ENCODE measurements at regions not wholly inside any gene's neighbourhood (a gene's known extent, or its start where the extent isn't known, plus 50 kb on each side); places are given as distances from the start of the nearest gene placed in this dataset.

DNA sequence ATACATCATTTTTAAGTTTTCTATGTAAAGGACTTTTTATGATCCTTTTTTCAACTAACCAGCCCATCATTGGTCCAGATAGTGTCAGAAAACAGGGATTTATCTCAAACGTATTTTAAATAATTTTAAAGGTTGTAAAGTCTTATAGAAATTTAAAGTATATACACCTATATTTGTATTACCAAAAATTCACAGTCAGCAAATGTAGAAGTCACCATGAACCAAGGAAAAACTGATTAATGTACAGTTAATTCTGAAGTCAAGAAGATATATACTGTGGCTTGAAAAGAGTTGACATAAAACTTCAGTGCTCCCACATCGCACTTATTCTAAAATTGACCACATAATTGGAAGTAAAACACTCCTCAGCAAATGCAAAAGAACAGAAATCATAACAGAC, 52.4 kb upstream of the MAP2 start:
- Histone ChIP-seq H3K79me2 (ENCODE audit: insufficient read depth) (no peaks in the 10 kb centered on the region), H3K36me3 (replicated peaks in 1 of 2; ENCODE audit: control insufficient read depth in 1 of 2, insufficient read depth in 2 of 2, low read length in 1 of 2) (no peaks in the 10 kb centered on the region), H3K4me1 (ENCODE audit: control insufficient read depth in 1 of 2, insufficient read depth in 2 of 2, low read depth in 1 of 2, low read length in 1 of 2) (peaks cover 2 to 17% of the 10 kb centered on the region in 2 experiments; a peak in 3 of 4 replicates), H3K9ac (no peak overlapping the region), H3K27me3 (ENCODE audit: insufficient read depth) (no peaks in the 10 kb centered on the region), H3K9me3 (no peaks in the 10 kb centered on the region), H3K4me3 (ENCODE audit: low read depth in 2 of 2, low read length in 1 of 2) (no peak overlapping the region), H3F3A (replicated peaks; ENCODE audit: insufficient read depth) (peaks cover 28% of the 10 kb centered on the region), H3K27ac (ENCODE audit: low read depth in 2 of 2, low read length in 1 of 2) (no peak overlapping the region), H3K9me2 (no peaks in the 10 kb centered on the region), H3K4me2 (no peak overlapping the region), H2AFZ (ENCODE audit: low read depth) (no peak overlapping the region), H4K20me1 (ENCODE audit: insufficient read depth) (no peaks in the 10 kb centered on the region)
- TF ChIP-seq, protein P1, sequence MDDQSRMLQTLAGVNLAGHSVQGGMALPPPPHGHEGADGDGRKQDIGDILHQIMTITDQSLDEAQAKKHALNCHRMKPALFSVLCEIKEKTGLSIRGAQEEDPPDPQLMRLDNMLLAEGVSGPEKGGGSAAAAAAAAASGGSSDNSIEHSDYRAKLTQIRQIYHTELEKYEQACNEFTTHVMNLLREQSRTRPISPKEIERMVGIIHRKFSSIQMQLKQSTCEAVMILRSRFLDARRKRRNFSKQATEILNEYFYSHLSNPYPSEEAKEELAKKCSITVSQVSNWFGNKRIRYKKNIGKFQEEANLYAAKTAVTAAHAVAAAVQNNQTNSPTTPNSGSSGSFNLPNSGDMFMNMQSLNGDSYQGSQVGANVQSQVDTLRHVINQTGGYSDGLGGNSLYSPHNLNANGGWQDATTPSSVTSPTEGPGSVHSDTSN (IDR thresholded peaks at IDR 0.05) = no peak
- TF ChIP-seq MXI1 (IDR thresholded peaks at IDR 0.05; ENCODE audit: low read depth, low read length) = no peak
- no peak for TF ChIP-seq ELF1 (IDR thresholded peaks at IDR 0.05)
- no peak for TF ChIP-seq EP300 (IDR thresholded peaks at IDR 0.05; ENCODE audit: borderline replicate concordance in 1 of 2, low read depth in 1 of 2, low read length in 1 of 2)
- TF ChIP-seq FOXJ3 (CRISPR knock-in tag; IDR thresholded peaks at IDR 0.05) = no peak
- TF ChIP-seq, protein P2, sequence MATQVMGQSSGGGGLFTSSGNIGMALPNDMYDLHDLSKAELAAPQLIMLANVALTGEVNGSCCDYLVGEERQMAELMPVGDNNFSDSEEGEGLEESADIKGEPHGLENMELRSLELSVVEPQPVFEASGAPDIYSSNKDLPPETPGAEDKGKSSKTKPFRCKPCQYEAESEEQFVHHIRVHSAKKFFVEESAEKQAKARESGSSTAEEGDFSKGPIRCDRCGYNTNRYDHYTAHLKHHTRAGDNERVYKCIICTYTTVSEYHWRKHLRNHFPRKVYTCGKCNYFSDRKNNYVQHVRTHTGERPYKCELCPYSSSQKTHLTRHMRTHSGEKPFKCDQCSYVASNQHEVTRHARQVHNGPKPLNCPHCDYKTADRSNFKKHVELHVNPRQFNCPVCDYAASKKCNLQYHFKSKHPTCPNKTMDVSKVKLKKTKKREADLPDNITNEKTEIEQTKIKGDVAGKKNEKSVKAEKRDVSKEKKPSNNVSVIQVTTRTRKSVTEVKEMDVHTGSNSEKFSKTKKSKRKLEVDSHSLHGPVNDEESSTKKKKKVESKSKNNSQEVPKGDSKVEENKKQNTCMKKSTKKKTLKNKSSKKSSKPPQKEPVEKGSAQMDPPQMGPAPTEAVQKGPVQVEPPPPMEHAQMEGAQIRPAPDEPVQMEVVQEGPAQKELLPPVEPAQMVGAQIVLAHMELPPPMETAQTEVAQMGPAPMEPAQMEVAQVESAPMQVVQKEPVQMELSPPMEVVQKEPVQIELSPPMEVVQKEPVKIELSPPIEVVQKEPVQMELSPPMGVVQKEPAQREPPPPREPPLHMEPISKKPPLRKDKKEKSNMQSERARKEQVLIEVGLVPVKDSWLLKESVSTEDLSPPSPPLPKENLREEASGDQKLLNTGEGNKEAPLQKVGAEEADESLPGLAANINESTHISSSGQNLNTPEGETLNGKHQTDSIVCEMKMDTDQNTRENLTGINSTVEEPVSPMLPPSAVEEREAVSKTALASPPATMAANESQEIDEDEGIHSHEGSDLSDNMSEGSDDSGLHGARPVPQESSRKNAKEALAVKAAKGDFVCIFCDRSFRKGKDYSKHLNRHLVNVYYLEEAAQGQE (IDR thresholded peaks at IDR 0.05; ENCODE audit: low read depth, low read length) = no peak
- TF ChIP-seq GATA2 (CRISPR knock-in tag; IDR thresholded peaks at IDR 0.05) = no peak
- no peak for TF ChIP-seq FOXM1 (IDR thresholded peaks at IDR 0.05; ENCODE audit: low read depth)
- TF ChIP-seq POLR2AphosphoS5 (IDR thresholded peaks at IDR 0.05; ENCODE audit: low read depth, low read length) = no peak
- TF ChIP-seq SIN3A (IDR thresholded peaks at IDR 0.05; ENCODE audit: borderline replicate concordance, low read depth, low read length) = no peak
- TF ChIP-seq NRF1 (IDR thresholded peaks at IDR 0.05; ENCODE audit: low read depth, low read length) = no peak
- no peak for TF ChIP-seq YY1 (IDR thresholded peaks at IDR 0.05; ENCODE audit: low read depth)
- TF ChIP-seq TEAD4 (IDR thresholded peaks at IDR 0.05; ENCODE audit: borderline replicate concordance, insufficient read depth) = no peak
- no peak for TF ChIP-seq NFIC (IDR thresholded peaks at IDR 0.05; ENCODE audit: borderline replicate concordance)
- TF ChIP-seq, protein P3, sequence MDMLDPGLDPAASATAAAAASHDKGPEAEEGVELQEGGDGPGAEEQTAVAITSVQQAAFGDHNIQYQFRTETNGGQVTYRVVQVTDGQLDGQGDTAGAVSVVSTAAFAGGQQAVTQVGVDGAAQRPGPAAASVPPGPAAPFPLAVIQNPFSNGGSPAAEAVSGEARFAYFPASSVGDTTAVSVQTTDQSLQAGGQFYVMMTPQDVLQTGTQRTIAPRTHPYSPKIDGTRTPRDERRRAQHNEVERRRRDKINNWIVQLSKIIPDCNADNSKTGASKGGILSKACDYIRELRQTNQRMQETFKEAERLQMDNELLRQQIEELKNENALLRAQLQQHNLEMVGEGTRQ (IDR thresholded peaks at IDR 0.05; ENCODE audit: borderline replicate concordance, low read depth, low read length) = no peak
- no peak for TF ChIP-seq JUND (IDR thresholded peaks at IDR 0.05)
- ChIA-PET CTCF (no interaction called here), POLR2A (no interaction called here)
- DNase-seq = no peak
- 79% methylated on average over 2 of the region's 2 CpGs for WGBS (ENCODE audit: low lambda C conversion rate)

Small RNAs in the stretch of these regions (small RNA-seq; reads per million reads assigned to genes)
- 0 reads per million in 7 experiments for gene RNA5SP117

Data from SK-N-SH (cell line).